ENCODE measurements at regions not wholly inside any gene's neighbourhood (a gene's known extent, or its start where the extent isn't known, plus 50 kb on each side); places are given as distances from the start of the nearest gene placed in this dataset.

DNA sequence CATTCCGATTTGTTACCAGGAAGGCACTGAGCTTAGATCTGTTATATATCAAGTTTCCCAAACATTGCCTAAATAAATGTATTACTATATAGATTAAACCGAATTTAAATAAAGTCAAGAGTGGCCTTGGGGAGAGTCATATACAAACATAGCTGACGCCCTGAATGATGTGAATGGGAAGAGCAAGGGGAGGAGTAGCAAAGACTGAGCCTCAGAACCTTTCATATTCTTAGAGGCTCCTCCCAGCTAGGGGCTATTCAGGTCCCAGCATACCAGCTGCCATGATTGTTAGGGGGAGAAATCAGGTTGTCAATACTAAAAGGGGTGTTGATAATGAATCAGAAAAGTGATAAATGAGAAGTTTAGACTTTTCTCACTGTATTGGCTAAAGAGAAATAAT lies 64.7 kb upstream of the ITGB1 start:
- ATAC-seq (no peak), DNase-seq (ENCODE audit: low read depth, low spot score) (no peak)
- Histone ChIP-seq H3K36me3 (ENCODE audit: control insufficient read depth, insufficient read depth, low read length) (no peaks in the 10 kb centered on the region), H3K9me3 (ENCODE audit: control insufficient read depth, insufficient read depth, low read depth, low read length) (no peaks in the 10 kb centered on the region), H3K27ac (ENCODE audit: low read length) (peak overlapping the region; percentile 61; the same call in 1 of the 2 replicates), H3K4me1 (ENCODE audit: control insufficient read depth, insufficient read depth, low read length) (no peaks in the 10 kb centered on the region), H3K27me3 (ENCODE audit: control insufficient read depth, insufficient read depth, low read length) (no peaks in the 10 kb centered on the region), H3K4me3 (ENCODE audit: low read depth in 2 of 2, low read length in 2 of 2) (no peak overlapping the region)
- in situ Hi-C loops (cut with HindIII; ENCODE audit: low pct_unique_long_range_greater_than_20kb, low sequenced_read_pairs), result no loop called here
- intact Hi-C loops (cut with micrococcal nuclease; ENCODE audit: unreplicated experiment), result no loop called here
- TF ChIP-seq SIN3A (IDR thresholded peaks at IDR 0.05; ENCODE audit: borderline replicate concordance, insufficient read depth, low read depth, low read length) (no peak), TCF7L2 (IDR thresholded peaks at IDR 0.05; ENCODE audit: low read depth, low read length) (no peak), POLR2AphosphoS5 (IDR thresholded peaks at IDR 0.05; ENCODE audit: low read depth, low read length) (no peak)
- TF ChIP-seq, protein P1, sequence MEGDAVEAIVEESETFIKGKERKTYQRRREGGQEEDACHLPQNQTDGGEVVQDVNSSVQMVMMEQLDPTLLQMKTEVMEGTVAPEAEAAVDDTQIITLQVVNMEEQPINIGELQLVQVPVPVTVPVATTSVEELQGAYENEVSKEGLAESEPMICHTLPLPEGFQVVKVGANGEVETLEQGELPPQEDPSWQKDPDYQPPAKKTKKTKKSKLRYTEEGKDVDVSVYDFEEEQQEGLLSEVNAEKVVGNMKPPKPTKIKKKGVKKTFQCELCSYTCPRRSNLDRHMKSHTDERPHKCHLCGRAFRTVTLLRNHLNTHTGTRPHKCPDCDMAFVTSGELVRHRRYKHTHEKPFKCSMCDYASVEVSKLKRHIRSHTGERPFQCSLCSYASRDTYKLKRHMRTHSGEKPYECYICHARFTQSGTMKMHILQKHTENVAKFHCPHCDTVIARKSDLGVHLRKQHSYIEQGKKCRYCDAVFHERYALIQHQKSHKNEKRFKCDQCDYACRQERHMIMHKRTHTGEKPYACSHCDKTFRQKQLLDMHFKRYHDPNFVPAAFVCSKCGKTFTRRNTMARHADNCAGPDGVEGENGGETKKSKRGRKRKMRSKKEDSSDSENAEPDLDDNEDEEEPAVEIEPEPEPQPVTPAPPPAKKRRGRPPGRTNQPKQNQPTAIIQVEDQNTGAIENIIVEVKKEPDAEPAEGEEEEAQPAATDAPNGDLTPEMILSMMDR (IDR thresholded peaks at IDR 0.05), result no peak
- TF ChIP-seq, protein P2, sequence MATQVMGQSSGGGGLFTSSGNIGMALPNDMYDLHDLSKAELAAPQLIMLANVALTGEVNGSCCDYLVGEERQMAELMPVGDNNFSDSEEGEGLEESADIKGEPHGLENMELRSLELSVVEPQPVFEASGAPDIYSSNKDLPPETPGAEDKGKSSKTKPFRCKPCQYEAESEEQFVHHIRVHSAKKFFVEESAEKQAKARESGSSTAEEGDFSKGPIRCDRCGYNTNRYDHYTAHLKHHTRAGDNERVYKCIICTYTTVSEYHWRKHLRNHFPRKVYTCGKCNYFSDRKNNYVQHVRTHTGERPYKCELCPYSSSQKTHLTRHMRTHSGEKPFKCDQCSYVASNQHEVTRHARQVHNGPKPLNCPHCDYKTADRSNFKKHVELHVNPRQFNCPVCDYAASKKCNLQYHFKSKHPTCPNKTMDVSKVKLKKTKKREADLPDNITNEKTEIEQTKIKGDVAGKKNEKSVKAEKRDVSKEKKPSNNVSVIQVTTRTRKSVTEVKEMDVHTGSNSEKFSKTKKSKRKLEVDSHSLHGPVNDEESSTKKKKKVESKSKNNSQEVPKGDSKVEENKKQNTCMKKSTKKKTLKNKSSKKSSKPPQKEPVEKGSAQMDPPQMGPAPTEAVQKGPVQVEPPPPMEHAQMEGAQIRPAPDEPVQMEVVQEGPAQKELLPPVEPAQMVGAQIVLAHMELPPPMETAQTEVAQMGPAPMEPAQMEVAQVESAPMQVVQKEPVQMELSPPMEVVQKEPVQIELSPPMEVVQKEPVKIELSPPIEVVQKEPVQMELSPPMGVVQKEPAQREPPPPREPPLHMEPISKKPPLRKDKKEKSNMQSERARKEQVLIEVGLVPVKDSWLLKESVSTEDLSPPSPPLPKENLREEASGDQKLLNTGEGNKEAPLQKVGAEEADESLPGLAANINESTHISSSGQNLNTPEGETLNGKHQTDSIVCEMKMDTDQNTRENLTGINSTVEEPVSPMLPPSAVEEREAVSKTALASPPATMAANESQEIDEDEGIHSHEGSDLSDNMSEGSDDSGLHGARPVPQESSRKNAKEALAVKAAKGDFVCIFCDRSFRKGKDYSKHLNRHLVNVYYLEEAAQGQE (IDR thresholded peaks at IDR 0.05; ENCODE audit: insufficient read depth in 1 of 2, low read depth in 2 of 2, low read length in 1 of 2), result no peak
- POLR2A ChIA-PET, result no interaction called here
- BruUV-seq (replicated peaks), result no TSS peak
- CTCF ChIA-PET, result no interaction called here

DNA sequence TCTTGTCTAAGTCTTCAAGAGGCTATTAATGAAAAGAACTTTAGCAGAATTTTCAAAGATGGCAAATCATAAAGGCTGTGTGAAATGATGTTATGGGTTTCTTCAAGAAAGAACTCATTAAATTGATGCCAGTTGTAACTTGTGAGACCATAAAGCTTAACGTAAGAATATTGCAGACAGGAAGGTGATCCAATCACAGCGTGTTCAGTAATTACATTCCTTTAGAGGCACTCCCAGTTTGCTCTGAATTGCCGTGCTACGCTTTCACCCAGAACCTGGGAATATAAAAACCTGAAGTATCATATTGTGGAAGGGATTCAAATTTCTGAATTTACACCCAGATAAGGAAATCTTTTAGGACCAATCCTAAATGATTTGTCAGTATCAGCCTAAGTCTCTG lies 64.1 kb upstream of the ITGB1 start:
- Histone ChIP-seq H3K27me3 (ENCODE audit: control insufficient read depth, insufficient read depth, low read length) (no peaks in the 10 kb centered on the region), H3K4me3 (ENCODE audit: low read depth in 2 of 2, low read length in 2 of 2) (no peak overlapping the region), H3K27ac (ENCODE audit: low read length) (peak overlapping the region; percentile 61; the same call in 1 of the 2 replicates), H3K9me3 (ENCODE audit: control insufficient read depth, insufficient read depth, low read depth, low read length) (no peaks in the 10 kb centered on the region), H3K36me3 (ENCODE audit: control insufficient read depth, insufficient read depth, low read length) (no peaks in the 10 kb centered on the region), H3K4me1 (ENCODE audit: control insufficient read depth, insufficient read depth, low read length) (no peaks in the 10 kb centered on the region)
- in situ Hi-C loops (cut with HindIII; ENCODE audit: low pct_unique_long_range_greater_than_20kb, low sequenced_read_pairs), result no loop called here
- intact Hi-C loops (cut with micrococcal nuclease; ENCODE audit: unreplicated experiment), result no loop called here
- CTCF ChIA-PET, result interaction anchor here (0.5 kb wide), 1 partner anchor 12 kb away, joined by 3 read pairs; no protein-coding TSS in a partner anchor
- TF ChIP-seq TCF7L2 (IDR thresholded peaks at IDR 0.05; ENCODE audit: low read depth, low read length) (no peak), SIN3A (IDR thresholded peaks at IDR 0.05; ENCODE audit: borderline replicate concordance, insufficient read depth, low read depth, low read length) (no peak), POLR2AphosphoS5 (IDR thresholded peaks at IDR 0.05; ENCODE audit: low read depth, low read length) (no peak)
- TF ChIP-seq, protein P2 (IDR thresholded peaks at IDR 0.05; ENCODE audit: insufficient read depth in 1 of 2, low read depth in 2 of 2, low read length in 1 of 2), result no peak
- TF ChIP-seq, protein P1 (IDR thresholded peaks at IDR 0.05), result no peak
- ATAC-seq, result no peak
- DNase-seq (ENCODE audit: low read depth, low spot score), result no peak
- POLR2A ChIA-PET, result no interaction called here
- no TSS peak for BruUV-seq (replicated peaks)
